Bronchial epithelial cell (primary cell): ENCODE measurements at regions not wholly inside any gene's neighbourhood (a gene's known extent, or its start where the extent isn't known, plus 50 kb on each side); places are given as distances from the start of the nearest gene placed in this dataset.

Source experiments
- DNase-seq: peaks from one replicate; pipeline ENCODE4 v3.0.0-alpha.2; 2010; ENCODE audit warnings: low read depth
- FAIRE-seq: peaks from 2 replicates; lab custom pipeline; 2011; peaks lifted over from hg19 to GRCh38; lab: Jason Lieb, UNC
- H3K27me3 ChIP-seq: 2 replicates; pipeline ENCODE4 v1.5.1; 2011; ENCODE audit warnings: low read length; ENCODE audit not compliant: control insufficient read depth, insufficient read depth
- H3K36me3 ChIP-seq: 2 replicates; pipeline ENCODE4 v1.5.1; 2011; ENCODE audit warnings: low read length; ENCODE audit not compliant: control insufficient read depth, insufficient read depth
- H3K4me3 ChIP-seq: 2 replicates; pipeline ENCODE4 v1.5.1; 2011; ENCODE audit warnings: mild to moderate bottlenecking, low read depth, low read length, control low read depth
- TF ChIP-seq, protein P1 (sequence below): IDR thresholded peaks from 2 replicates; pipeline ENCODE4 v1.5.1; 2011; ENCODE audit warnings: mild to moderate bottlenecking, moderate library complexity, low read length, control low read depth, inconsistent platforms; ENCODE audit not compliant: insufficient read depth, severe bottlenecking

DNA sequence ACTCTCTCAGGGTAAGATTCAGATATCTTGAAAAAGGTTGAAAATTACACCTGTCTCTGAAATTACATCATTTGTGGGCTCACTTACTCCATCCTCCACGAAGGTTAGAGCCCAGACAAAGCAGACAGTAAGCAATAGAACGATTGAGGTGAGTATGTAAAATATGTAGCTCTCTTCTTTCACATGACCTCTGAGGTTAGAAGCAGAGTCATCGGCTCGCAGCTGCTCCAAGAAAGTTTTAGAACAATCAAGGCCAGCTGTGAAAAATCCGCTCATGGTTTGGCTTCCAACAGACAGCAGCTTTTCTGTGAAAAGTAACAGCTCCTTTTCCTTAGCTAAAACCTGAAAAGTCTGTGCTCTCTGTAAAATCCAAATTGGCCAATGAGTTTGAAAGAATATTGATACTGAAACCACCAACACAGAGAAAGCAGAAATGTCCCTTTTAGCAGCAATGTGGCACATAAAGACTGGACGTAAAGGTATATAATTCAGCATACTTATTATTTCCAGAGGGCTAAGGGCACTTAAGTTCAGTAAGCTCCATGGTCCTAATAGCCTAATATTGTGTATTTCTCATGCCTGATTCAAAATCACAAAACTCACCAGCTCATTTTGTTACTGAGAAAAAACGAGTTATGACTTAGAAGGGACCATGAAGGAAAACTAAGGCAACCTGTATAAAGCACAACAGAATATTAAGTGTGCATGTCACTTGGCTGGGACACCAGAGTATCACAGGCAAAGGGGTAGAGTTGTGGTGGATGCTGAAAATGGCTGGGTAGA lies 78.2 kb downstream of the FAM76B start:
- Histone ChIP-seq H3K36me3 (no peaks in the 10 kb centered on the region), H3K4me3 (no peak overlapping the region), H3K27me3 (no peaks in the 10 kb centered on the region)
- FAIRE-seq (no peak), DNase-seq (no peak)
- TF ChIP-seq, protein P1, sequence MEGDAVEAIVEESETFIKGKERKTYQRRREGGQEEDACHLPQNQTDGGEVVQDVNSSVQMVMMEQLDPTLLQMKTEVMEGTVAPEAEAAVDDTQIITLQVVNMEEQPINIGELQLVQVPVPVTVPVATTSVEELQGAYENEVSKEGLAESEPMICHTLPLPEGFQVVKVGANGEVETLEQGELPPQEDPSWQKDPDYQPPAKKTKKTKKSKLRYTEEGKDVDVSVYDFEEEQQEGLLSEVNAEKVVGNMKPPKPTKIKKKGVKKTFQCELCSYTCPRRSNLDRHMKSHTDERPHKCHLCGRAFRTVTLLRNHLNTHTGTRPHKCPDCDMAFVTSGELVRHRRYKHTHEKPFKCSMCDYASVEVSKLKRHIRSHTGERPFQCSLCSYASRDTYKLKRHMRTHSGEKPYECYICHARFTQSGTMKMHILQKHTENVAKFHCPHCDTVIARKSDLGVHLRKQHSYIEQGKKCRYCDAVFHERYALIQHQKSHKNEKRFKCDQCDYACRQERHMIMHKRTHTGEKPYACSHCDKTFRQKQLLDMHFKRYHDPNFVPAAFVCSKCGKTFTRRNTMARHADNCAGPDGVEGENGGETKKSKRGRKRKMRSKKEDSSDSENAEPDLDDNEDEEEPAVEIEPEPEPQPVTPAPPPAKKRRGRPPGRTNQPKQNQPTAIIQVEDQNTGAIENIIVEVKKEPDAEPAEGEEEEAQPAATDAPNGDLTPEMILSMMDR: no peak

DNA sequence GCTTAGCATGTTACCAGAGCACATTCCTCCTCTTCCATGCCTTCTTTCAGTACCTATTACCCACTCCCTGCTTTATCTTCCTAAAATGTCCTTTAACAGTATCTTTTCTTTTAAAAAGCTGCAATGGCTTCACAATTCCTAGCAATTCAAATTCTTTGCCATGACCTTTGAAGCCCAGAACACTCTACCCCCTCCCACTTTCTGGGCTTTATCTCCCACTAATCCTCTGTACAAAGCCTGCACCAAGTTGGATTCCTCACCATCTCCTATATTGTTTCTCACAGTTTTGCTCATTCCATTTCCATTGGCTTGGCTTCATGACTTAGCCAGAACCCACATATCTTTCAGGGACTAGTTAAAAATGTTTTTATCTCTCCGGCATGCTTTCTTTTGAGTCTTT lies 80.9 kb downstream of the FAM76B start:
- TF ChIP-seq, protein P1: no peak
- no peaks in the 10 kb centered on the region for H3K36me3 ChIP-seq
- H3K4me3 ChIP-seq: no peak overlapping the region
- no peak for DNase-seq
- no peaks in the 10 kb centered on the region for H3K27me3 ChIP-seq
- FAIRE-seq: no peak

DNA sequence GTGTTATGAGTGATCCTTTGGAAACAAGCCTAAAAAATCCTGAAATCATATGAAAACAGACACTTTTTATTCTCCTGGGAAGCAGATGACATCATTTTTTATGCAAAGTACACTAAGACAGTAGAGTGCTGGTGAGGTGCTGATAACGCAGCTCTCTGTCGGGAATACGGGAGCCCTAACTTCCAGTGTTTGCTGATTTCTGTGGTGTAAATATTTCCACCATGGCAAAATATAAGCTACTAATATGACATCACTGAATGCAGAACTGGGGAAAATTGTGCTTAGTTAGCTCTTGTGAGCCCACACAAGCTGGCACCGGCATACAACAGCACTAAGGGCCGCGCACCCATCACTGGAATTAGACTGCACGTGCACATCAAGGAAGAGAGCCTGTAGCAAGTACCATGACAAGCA lies 82.6 kb downstream of the FAM76B start:
- Histone ChIP-seq H3K27me3 (no peaks in the 10 kb centered on the region), H3K4me3 (no peak overlapping the region), H3K36me3 (no peaks in the 10 kb centered on the region)
- no peak for FAIRE-seq
- TF ChIP-seq, protein P1: no peak
- DNase-seq: no peak

DNA sequence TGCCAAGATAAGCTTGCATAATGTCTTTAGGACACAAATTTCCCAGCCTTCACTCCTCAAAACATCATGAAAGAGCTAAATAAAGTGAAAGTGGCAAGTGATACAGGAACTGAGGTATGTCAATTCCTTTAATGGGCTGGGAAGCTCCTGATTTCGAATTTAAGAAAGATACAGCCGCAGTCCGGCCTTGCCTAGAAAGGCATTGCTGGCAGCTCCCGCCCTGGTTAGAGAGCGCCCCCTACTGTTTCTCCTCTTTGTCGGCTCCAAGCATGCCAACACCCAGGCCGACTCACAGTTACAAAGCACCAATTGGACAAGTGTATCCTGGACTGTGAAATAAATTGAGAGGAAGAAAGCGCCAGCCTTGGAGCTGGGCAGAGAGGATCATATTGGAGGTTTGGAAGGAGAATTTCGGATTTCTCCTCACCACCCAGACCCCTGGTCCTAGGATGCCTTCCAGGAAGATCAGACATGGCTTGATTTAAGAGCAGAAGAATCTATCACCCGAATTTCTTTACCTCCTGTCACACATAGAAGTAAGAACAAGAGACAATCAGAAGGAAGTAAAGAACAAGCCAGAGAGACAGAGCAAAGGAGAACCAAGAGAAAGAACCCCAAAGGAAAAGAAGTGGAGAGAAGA lies 84.0 kb downstream of the FAM76B start:
- Histone ChIP-seq H3K36me3 (no peaks in the 10 kb centered on the region), H3K4me3 (no peak overlapping the region), H3K27me3 (no peaks in the 10 kb centered on the region)
- peak; percentile 75 for DNase-seq
- TF ChIP-seq, protein P1: peak; percentile 92
- FAIRE-seq: no peak

DNA sequence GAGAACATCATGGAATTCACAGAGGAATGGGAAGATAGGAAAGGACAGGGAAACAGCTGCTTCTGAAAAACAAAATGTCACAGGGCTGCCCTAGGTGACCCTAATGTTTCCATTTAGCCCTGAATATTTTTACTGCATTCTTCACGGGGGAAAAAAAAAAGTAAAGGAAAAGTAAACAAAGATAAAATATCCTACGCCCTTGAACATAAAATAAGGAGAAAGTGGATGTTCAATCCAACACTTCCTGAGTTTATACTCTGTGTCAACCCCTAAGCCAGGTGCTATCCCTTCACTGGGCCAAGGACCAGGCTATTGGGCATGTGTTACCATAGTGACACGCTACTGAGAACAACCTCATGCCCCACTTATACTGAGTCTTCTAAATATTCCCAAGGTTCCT lies 84.7 kb downstream of the FAM76B start:
- H3K4me3 ChIP-seq: no peak overlapping the region
- H3K36me3 ChIP-seq: no peaks in the 10 kb centered on the region
- TF ChIP-seq, protein P1: no peak
- FAIRE-seq (no peak), DNase-seq (no peak)
- no peaks in the 10 kb centered on the region for H3K27me3 ChIP-seq
